Esophagus mucosa (tissue), 1 donor: ENCODE measurements at regions not wholly inside any gene's neighbourhood (a gene's known extent, or its start where the extent isn't known, plus 50 kb on each side); places are given as distances from the start of the nearest gene placed in this dataset.

Experiments used
- ATAC-seq: fragments of 200-7000 bp; cut with Tn5 transposase; one replicate; pipeline ENCODE4 v1.9.1; 2020
- donor health status: DM: yes; HTN: yes; CAD: no.

DNA sequence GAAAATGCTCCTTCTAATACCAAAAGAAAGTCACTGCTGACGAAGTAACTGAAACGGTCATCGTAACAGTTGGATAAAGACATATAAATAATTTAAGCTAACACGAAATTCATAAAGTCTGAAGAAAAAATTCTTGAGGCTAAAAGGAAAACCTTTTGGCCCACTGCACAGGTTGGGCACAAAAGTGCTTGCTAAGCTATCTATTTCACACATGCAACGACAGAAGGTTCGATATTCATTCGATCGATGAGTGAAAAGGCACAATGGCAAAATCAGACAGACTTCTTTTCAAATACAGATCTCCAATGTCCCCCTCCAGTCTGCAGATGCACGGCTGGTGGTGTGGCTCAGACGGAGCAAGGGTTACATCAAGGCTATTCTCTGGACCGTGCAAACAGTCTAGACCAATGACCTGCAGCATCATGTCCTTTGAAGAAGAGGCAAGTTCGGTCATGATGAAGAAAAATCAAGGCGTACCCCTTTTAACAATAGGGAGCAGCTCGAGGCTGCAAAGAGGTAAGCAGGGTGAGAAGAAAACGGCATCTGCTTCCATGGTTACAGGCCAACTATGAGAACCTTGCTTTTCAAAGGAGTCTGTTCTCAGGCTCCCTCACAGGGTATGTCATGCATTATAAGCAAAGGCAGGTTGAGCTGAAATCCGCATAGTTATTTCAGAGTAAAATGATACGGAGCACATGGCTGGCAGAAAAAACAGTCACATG is 579.6 kb downstream of the USP25 start:
- peak; percentile 72 for ATAC-seq

DNA sequence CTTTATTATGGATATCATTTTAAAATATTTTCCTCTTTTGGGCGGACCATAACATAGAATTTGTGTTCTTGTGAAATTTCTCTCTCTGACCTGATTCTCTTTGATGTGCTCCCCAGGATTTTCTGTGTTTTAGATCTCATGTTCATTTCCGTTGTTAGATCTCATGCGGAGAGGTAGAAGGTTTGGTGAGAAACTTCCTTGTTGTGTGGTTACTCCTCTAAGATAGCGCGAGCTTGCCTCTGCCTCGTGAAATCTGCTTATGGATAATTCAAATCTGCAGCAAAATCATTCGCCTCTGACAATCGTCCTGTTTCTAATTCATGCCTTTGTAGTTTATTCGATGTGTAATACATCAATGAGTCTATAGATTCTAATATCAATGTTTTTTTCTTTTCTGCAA is 580.4 kb downstream of the USP25 start:
- ATAC-seq = no peak

GRCh38 chr21:16311229-16311628 is 581.4 kb downstream of the USP25 start:
- no peak for ATAC-seq

DNA sequence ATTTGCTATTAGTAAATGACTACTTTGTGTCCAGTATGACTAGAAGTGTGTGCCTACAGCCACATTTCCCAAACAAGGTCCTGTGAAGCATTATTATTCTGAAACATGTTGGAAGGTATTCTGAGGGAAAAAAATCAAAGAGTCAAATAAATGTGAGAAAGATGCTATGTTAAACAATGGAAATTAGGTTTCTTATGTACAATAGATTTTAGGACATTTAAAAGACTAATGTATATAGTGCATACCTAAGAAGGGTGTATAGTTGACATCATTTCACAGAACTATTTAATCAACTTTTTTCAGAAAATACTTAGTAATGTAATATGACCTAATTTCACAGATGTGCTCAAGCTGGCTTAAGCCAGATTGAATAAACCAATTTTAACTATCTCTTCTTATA is 582.5 kb downstream of the USP25 start:
- ATAC-seq = no peak

DNA sequence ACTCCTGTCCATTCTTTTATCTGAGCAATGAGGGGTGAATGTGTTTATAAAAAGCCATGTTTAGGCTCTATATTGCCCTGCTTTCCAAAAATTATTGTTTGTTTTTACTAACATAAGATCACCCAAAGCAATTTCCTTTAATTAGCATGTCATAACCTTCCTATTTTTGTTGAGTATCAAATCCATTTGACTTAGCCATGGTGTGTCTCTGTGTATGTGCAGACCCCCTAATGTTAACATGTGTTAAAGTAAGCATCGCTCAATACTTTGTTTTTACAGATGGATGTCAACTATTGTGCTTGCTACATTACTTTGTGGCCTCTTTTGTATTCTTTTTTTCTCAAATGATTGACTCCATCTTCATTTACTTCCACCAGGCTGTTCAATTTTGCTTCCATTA is 585.4 kb downstream of the USP25 start:
- ATAC-seq = no peak

DNA sequence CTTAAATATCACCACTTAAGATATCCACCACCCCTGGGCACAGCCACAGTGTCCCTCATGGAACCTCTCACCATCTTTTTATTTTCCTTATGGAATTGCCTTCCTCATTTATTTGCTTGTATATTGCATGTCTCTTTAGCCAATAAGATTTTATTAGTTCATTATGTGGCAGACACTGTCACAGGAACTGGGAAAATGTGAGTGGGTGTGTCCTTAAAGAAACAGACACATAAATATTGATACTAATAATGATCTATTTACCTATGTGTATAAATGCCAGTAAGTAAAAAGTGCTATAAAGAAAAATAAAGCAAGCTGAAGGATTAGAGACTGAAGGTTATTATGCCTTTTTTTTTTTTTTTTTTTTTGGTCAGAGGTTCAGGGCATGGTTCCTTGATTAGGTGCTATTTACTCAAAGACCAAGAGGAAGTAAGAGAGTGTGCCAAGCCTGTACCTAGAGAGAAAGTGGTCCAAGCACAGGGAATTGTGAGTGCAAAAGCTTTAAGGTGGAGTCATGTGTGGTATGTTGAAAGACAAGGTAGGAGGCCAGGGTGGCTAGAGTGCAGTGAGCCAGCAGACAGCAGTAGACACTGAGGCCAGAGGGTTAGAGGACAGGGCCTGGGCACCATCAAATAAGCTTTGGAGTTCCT is 589.0 kb downstream of the USP25 start:
- no peak for ATAC-seq

GRCh38 chr21:16320110-16320509 is 590.3 kb downstream of the USP25 start:
- no peak for ATAC-seq

DNA sequence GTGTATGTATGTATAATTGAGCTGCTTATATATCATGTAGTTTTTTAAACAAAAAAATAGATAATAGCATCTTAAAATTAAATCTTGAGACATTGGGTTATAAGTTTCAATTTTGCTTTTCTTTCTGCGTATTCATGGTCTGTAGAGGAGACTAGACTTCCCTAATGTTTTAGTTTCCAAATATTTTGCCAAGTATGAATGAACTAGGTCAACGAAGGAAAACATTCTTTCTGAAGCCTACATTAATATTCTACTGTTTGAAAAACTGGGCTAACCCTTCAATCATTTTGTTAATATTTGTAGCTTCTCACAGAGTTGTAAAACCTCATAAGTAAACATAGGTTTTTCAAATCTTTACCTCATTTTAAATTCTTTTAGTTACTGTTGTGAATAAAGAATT is 592.7 kb downstream of the USP25 start:
- ATAC-seq = no peak

DNA sequence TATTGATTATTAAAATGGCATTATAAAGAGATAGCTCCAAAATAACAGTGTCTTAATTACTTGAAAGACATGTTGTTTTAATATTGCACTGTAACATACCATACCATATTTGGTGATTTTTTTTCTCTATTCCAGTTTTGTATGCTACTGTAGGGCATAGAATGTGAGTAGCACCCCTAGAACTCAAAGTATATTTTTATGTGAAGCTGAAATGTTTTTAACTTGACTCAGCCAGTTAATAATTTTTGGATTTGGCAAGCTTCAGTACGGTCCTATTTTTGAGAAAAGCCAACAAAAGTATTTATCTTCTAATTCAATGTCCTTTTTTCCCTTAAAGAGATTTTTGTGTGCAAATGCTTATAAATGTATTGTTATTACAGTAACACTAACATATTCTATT is 593.8 kb downstream of the USP25 start:
- ATAC-seq = no peak

GRCh38 chr21:16324630-16325029 is 594.8 kb downstream of the USP25 start:
- ATAC-seq = no peak

- ATAC-seq = peak; percentile 79
These were observed 600.5 kb downstream of the USP25 start for GRCh38 chr21:16330082-16330907.

DNA sequence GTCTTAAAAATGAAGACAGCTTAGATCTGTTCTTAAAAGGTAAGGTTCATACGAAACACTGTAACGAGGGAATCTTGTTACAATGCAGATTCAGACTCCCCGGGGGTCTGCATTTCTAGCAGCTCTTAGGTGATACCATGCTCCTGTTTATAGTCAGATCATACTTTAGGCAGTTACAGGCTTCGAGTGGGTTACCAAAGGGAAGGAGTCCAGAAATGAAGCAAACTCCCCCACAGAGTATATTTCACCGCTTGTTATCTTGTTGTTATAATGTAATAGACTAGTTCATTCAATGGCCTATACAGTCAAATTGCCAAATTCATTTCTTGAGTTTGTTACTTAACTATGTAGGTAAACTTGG is 601.1 kb downstream of the USP25 start:
- no peak for ATAC-seq

DNA sequence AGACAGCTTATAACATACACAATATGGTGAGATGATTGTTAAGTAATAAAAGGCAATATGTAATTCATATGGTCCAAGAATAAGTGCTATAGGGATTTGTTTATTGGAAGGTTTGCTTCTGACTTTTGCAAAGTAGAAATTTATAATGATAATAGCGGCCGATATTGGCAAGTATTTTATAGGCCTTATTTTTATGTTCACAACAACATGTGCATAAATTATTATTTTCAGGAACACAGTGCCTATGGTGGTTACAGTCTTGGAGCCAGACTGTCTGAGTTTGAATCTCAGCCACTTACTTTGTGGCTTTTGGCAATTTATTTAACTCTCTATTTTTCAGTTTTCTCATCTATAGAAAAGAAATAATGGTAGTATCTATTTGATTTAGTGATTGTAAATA is 607.5 kb downstream of the USP25 start:
- no peak for ATAC-seq

- no peak for ATAC-seq
These were observed 613.1 kb downstream of the USP25 start for GRCh38 chr21:16342932-16343331.

- no peak for ATAC-seq
These were observed 614.0 kb downstream of the USP25 start for GRCh38 chr21:16343776-16344175.

- ATAC-seq = no peak
These were observed 616.0 kb downstream of the USP25 start for GRCh38 chr21:16345757-16346156.

GRCh38 chr21:16347223-16347622 is 617.4 kb downstream of the USP25 start:
- no peak for ATAC-seq

DNA sequence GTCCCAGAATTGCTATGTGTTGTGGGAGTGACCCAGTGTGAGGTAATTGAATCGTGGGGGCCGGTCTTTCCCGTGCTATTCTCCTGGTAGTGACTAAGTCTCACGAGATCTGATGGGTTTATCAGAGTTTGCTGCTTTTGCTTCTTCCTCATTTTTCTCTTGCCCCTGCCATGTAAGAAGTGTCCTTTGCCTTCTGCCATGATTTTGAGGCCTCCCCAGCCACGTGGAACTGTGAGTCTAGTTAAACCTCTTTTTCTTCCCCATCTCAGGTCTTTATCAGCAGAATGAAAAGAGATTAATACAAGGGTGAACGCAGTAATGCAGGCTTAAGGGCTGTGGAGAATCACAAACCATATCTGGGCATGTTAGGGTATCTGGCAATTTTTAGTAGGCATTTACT is 624.0 kb downstream of the USP25 start:
- ATAC-seq = no peak

DNA sequence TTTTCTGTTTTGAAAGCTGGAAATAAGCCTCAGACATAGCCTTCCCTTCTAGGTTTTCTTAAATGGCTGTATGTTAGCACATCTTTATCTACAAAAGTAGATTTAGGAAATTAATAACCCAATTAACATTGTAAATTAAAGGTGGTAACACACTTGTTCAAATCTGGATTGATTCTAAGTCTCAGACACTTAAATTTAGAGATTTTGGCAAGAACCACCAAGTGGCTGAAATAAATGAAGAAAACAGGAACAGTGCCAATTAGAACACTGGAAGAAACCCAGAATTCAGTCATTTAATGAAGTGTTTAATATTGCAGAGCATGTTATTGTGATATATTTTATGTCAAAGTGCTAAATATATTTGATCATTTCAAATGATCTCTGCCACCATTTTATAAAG is 628.2 kb downstream of the USP25 start:
- no peak for ATAC-seq

DNA sequence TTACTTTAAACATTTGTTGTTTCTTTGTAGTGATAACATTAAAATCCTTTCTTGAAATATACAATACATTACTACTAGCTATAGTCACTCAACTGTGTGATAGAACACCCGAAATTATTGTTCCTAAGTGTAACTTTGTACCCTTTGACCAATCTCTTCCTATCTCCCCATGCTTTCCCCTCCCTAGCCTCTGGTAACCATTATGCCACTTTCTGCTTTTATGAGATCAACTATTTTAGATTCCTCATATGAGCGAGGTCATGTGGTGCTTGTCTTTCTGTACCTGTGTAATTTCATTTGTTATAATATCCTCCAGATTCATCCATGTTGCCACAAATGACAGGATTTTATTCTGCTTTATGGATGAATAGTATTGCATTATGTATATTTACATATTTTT is 629.0 kb downstream of the USP25 start:
- ATAC-seq = no peak

DNA sequence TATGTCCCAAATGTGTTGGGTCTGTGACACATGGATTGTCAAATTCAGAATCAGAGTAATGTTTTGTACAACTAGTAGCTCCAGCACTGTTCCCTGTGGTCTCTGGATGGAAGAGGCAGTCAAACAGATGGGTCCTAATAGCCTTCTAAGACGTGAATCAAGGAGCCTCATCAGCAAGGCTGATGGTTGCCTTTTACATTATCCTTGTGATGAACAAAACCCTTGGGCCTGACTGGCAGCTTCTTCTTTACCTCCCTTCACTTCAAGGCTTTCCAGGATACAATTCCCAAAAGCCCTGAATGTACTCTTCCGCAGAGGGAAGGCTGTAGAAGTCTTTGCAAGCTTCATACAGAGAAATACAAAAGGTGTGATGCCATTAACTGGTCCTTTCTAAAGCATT is 633.3 kb downstream of the USP25 start:
- ATAC-seq = no peak

GRCh38 chr21:16363518-16363917 is 633.7 kb downstream of the USP25 start:
- ATAC-seq = no peak

GRCh38 chr21:16366207-16366606 is 636.4 kb downstream of the USP25 start:
- no peak for ATAC-seq

DNA sequence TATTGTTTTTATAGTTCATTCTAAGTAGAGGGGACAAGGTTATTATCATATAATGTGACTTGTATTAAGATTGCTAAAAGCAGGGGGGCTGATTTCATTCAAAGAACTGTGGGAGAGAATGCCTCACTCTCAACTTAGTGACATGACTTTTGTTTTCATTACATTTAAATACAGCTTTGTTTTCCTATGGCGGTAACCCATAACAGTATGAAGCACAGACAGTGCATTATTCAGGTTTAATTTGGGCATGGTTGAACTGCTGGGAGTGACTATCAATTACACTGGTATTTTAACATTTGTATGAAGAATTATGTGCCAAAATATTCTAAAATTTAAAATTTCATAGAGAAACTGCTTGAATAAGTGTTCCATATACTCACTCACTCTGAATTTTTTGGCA is 637.3 kb downstream of the USP25 start:
- no peak for ATAC-seq
